GM19468 (cell line): ENCODE measurements at regions not wholly inside any gene's neighbourhood (a gene's known extent, or its start where the extent isn't known, plus 50 kb on each side); places are given as distances from the start of the nearest gene placed in this dataset.

Source experiments
- ATAC-seq: cut with Tn5 transposase; IDR thresholded peaks from one replicate; pipeline ENCODE4 v1.9.1; 2021; ENCODE audit warnings: mild to moderate bottlenecking, moderate library complexity, moderate number of reproducible peaks; ENCODE audit not compliant: unreplicated experiment; ENCODE audit errors: extremely low read depth

DNA sequence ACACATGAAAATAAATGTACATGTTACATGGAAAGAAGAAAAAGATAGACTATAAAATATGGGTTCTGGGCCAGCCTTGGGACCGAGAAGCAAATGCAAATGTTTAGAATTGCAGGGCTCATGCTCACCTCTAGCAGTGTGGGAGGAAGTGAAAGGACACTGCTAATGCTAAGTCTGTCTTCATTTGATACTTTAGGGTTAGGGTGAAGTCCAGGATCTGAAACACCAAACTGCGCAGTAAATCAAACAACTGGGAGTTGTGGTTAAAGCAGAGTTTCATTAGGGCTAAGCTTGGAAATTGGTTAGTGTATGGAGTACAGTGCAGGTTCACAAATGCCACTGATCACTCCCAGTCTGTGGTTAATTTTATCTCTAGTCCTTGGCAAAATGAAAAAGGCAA, 73.2 kb upstream of the PDK4 start:
- ATAC-seq = no peak

DNA sequence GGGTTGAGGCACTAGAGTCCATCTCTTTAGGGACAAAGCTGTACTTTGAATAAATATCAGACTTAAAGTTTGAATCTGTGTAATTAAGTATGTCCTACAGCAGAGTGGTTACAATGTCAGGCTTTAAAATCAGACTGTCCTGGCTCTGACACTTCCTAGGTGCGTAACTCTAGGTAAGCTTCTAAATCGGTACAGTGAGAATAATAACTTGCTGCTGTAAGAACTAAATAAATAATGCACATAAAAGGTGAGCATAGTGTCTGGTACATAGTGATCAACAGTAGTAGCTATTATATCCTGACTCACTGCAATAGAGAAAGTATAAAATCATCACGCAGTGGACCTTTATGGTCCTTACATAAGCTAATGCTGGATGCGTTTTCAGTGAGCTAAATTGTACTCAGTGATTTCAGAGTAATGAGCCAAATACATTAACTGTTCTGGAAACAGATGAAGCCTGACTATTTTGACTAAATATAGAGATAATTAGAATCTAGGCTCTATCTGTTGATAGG, 72.2 kb upstream of the PDK4 start:
- ATAC-seq = no peak

GRCh38 chr7:95662987-95663386, 66.7 kb upstream of the PDK4 start:
- ATAC-seq = no peak

- ATAC-seq = no peak
Measured at GRCh38 chr7:95660023-95660434, 63.7 kb upstream of the PDK4 start.

DNA sequence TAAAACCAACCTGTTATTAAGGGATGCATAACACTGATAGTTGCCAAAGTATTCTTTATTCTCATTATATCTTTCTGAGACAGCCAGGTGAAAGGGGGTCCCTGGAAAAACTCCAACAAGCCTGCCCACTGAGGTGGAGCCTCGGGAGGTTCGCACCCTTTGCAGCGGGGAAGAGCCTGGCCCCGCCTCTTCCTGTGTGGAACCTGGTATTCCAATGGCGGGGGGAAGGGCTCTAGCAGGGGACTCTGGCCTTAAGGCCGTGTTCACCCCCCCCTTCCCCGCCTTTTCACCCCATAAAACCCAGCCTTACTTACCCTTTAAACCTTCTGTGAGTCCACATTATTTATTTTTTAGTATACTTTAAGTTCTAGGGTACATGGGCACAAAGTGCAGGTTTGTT, 62.4 kb upstream of the PDK4 start:
- no peak for ATAC-seq

DNA sequence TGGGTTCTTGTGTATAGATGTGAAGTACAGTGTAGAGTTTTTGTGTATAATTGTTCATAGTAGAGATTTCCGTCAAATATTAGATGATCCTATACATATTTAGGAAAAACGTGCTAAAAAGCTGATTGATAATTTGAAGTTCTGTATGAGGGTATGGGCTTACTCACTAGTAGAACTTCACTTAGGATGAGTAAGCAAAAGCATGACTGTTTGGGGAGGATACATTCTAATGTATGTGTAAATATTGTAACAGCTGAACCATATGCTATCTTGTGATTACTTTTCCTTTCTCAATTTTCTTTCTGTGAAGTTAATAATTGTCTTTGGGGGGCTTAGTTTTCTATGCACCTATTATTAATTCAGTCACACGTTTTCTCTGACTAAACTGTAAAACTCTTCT, 53.2 kb upstream of the PDK4 start:
- no peak for ATAC-seq

- no peak for ATAC-seq
Measured at GRCh38 chr7:95646350-95646749, 50.0 kb upstream of the PDK4 start.
